HUES64 (cell line): ENCODE measurements at regions not wholly inside any gene's neighbourhood (a gene's known extent, or its start where the extent isn't known, plus 50 kb on each side); places are given as distances from the start of the nearest gene placed in this dataset.

Source experiments
- H3K27ac ChIP-seq: 2 replicates; pipeline ENCODE4 v1.7.0; 2013; ENCODE audit warnings: low read depth, low read length, inconsistent platforms
- H3K27me3 ChIP-seq: 2 replicates; pipeline ENCODE4 v1.6.1; 2013; ENCODE audit warnings: mild to moderate bottlenecking, low read length; ENCODE audit not compliant: insufficient read depth
- H3K36me3 ChIP-seq: 2 replicates; pipeline ENCODE4 v1.6.1; 2013; ENCODE audit warnings: mild to moderate bottlenecking, low read length; ENCODE audit not compliant: insufficient read depth
- H3K4me1 ChIP-seq: 2 replicates; pipeline ENCODE4 v1.6.1; 2013; ENCODE audit warnings: mild to moderate bottlenecking, low read length, moderate library complexity; ENCODE audit not compliant: insufficient read depth
- H3K4me3 ChIP-seq: 2 replicates; pipeline ENCODE4 v1.5.1; 2013; ENCODE audit warnings: mild to moderate bottlenecking, low read length, moderate library complexity
- H3K9ac ChIP-seq: 2 replicates; pipeline ENCODE4 v1.6.1; 2013; ENCODE audit warnings: mild to moderate bottlenecking, low read depth, low read length
- H3K9me3 ChIP-seq: 2 replicates; pipeline ENCODE4 v1.6.1; 2013; ENCODE audit warnings: low read depth, low read length; ENCODE audit not compliant: insufficient read depth
- WGBS: fragments of 150-250, 120-280 bp; methylation state at CpG from one replicate; pipeline ENCODE4 v1.1.7; 2013; ENCODE audit warnings: missing lambda C conversion rate; 5-methylcytosine and 5-hydroxymethylcytosine counted together

GRCh38 chr9:18194316-18194715, 279.6 kb upstream of the ADAMTSL1 start:
- Histone ChIP-seq H3K9me3 (no peaks in the 10 kb centered on the region), H3K4me3 (no peak overlapping the region), H3K27me3 (no peaks in the 10 kb centered on the region), H3K9ac (no peak overlapping the region), H3K4me1 (no peaks in the 10 kb centered on the region), H3K27ac (no peak overlapping the region), H3K36me3 (no peaks in the 10 kb centered on the region)
- 77% methylated on average over 3 of the region's 3 CpGs for WGBS

GRCh38 chr9:18195223-18195622, 278.7 kb upstream of the ADAMTSL1 start:
- 97% methylated on average over 3 of the region's 3 CpGs for WGBS
- H3K27me3 ChIP-seq, result no peaks in the 10 kb centered on the region
- H3K27ac ChIP-seq, result no peak overlapping the region
- H3K9ac ChIP-seq, result no peak overlapping the region
- H3K4me1 ChIP-seq, result no peaks in the 10 kb centered on the region
- no peak overlapping the region for H3K4me3 ChIP-seq
- H3K36me3 ChIP-seq, result no peaks in the 10 kb centered on the region
- no peaks in the 10 kb centered on the region for H3K9me3 ChIP-seq

DNA sequence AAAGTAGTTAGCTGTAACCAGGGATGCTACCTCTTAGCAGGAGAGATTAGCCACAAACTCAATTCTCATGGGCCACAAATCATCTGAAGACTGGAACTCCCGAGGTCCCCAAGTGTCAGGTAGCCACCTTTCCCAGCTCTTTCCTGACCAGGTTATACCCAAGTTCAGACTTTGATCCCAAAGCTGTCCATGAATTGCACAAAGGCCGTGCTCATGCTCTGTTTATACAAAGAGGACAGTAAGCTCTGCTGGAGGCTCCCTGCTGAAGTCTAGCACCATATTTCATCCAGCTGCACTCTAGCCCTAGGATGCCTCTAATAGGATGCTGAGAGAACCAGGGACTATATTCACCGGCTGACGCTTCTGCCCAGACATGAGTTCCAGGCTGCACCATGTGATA, 271.0 kb upstream of the ADAMTSL1 start:
- Histone ChIP-seq H3K9ac (no peak overlapping the region), H3K4me1 (no peaks in the 10 kb centered on the region), H3K27ac (no peak overlapping the region), H3K36me3 (no peaks in the 10 kb centered on the region), H3K27me3 (no peaks in the 10 kb centered on the region), H3K9me3 (no peaks in the 10 kb centered on the region), H3K4me3 (no peak overlapping the region)
- 90% methylated on average over 4 of the region's 4 CpGs for WGBS

- WGBS, result over 99% methylated on average over 2 of the region's 3 CpGs
- H3K9me3 ChIP-seq, result no peaks in the 10 kb centered on the region
These were observed 266.2 kb upstream of the ADAMTSL1 start for GRCh38 chr9:18207735-18208134.

GRCh38 chr9:18208166-18209059, 265.5 kb upstream of the ADAMTSL1 start:
- no peak overlapping the region for H3K9ac ChIP-seq
- H3K4me3 ChIP-seq, result no peak overlapping the region
- no peaks in the 10 kb centered on the region for H3K36me3 ChIP-seq
- H3K4me1 ChIP-seq, result peaks cover 9% of the 10 kb centered on the region
- no peaks in the 10 kb centered on the region for H3K9me3 ChIP-seq
- whole genome bisulfite sequencing, result 31% methylated on average over 2 of the region's 3 CpGs
- no peak overlapping the region for H3K27ac ChIP-seq
- no peaks in the 10 kb centered on the region for H3K27me3 ChIP-seq

More at GRCh38 chr9:18207735-18208134, 266.2 kb upstream of the ADAMTSL1 start:
- Histone ChIP-seq H3K4me3 (no peak overlapping the region), H3K27me3 (no peaks in the 10 kb centered on the region), H3K9ac (no peak overlapping the region), H3K27ac (no peak overlapping the region), H3K4me1 (peaks cover 4% of the 10 kb centered on the region; the same call in 1 of the 2 replicates), H3K36me3 (no peaks in the 10 kb centered on the region)

- Histone ChIP-seq H3K27ac (no peak overlapping the region), H3K9ac (no peak overlapping the region), H3K27me3 (no peaks in the 10 kb centered on the region), H3K36me3 (no peaks in the 10 kb centered on the region), H3K4me3 (no peak overlapping the region), H3K4me1 (peaks cover 9% of the 10 kb centered on the region), H3K9me3 (no peaks in the 10 kb centered on the region)
- WGBS, result 95% methylated on average over 3 of the region's 3 CpGs
These were observed 258.3 kb upstream of the ADAMTSL1 start for GRCh38 chr9:18215626-18216025.

DNA sequence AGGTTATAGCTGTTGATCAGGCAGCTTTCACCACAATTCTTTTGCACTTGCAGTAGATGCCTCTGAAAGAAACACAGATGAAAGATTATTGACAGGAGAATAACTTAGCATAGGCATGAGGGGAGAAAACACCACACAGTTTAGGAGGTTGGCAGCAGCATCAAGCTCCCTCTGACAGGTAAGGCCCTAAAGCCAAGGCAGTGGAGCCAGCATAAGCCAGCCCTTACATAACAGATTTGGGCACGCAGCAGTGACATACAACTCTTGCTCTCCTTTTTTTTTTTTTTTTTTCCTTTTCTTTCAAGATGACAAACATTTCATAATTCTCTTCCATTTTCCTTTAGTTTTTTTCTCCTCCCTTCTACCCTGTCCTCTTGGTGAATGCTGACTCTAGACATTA, 257.6 kb upstream of the ADAMTSL1 start:
- no peak overlapping the region for H3K9ac ChIP-seq
- no peak overlapping the region for H3K4me3 ChIP-seq
- H3K27me3 ChIP-seq, result no peaks in the 10 kb centered on the region
- H3K27ac ChIP-seq, result no peak overlapping the region
- no peaks in the 10 kb centered on the region for H3K9me3 ChIP-seq
- H3K4me1 ChIP-seq, result peaks cover 9% of the 10 kb centered on the region
- 84% methylated on average over 1 of the region's 1 CpG for WGBS
- H3K36me3 ChIP-seq, result no peaks in the 10 kb centered on the region

- Histone ChIP-seq H3K4me1 (no peaks in the 10 kb centered on the region), H3K36me3 (no peaks in the 10 kb centered on the region), H3K9ac (no peak overlapping the region), H3K27me3 (no peaks in the 10 kb centered on the region), H3K4me3 (no peak overlapping the region), H3K27ac (no peak overlapping the region), H3K9me3 (no peaks in the 10 kb centered on the region)
- 95% methylated on average over 3 of the region's 3 CpGs for WGBS
These were observed 245.9 kb upstream of the ADAMTSL1 start for GRCh38 chr9:18228101-18228500.

- Histone ChIP-seq H3K4me1 (no peaks in the 10 kb centered on the region), H3K9me3 (no peaks in the 10 kb centered on the region), H3K27ac (no peak overlapping the region), H3K4me3 (no peak overlapping the region), H3K9ac (no peak overlapping the region), H3K36me3 (no peaks in the 10 kb centered on the region), H3K27me3 (no peaks in the 10 kb centered on the region)
- 91% methylated on average over 2 of the region's 2 CpGs for WGBS
These were observed 243.8 kb upstream of the ADAMTSL1 start for GRCh38 chr9:18229992-18230676.

- Histone ChIP-seq H3K27me3 (no peaks in the 10 kb centered on the region), H3K4me3 (no peak overlapping the region), H3K4me1 (no peaks in the 10 kb centered on the region), H3K9me3 (no peaks in the 10 kb centered on the region), H3K36me3 (no peaks in the 10 kb centered on the region), H3K27ac (no peak overlapping the region), H3K9ac (no peak overlapping the region)
- WGBS, result 93% methylated on average over 3 of the region's 4 CpGs
These were observed 240.6 kb upstream of the ADAMTSL1 start for GRCh38 chr9:18233311-18233710.

DNA sequence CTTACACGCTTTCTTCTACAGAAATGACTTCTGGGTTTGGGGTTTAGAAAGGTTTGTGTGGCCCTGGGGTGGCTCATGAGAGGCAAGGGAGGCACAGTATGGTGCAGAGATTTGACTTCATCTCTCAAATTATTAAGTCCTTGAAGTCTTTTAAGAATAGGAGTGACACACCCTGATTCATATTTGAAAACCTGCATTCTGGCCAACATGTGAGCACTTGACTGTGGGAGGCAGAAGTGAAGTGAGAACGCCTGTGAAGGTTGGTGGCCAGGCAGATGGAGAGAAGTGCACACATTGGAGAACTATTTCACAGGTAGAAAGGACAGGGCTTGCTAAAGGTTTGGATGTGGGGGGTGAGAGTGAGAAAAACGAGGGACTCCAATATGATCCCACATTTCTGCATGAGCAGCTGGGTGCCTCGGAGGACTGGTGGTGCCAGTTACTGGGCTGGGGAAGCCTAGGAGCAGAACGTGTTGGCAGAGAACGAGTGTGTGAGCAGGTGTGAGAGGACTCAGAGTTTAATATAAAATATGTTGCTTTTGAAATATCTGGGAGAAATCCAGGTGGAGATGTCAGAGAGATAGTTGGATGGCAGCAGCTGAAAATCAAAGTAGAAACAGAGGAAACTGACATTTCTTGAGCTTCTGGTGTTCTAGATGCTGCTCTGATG, 240.0 kb upstream of the ADAMTSL1 start:
- Histone ChIP-seq H3K27me3 (no peaks in the 10 kb centered on the region), H3K9me3 (no peaks in the 10 kb centered on the region), H3K4me3 (no peak overlapping the region), H3K27ac (no peak overlapping the region), H3K9ac (no peak overlapping the region), H3K4me1 (no peaks in the 10 kb centered on the region; the same call in 1 of the 2 replicates), H3K36me3 (no peaks in the 10 kb centered on the region)
- 90% methylated on average over 6 of the region's 6 CpGs for WGBS
